ENCODE measurements at regions not wholly inside any gene's neighbourhood (a gene's known extent, or its start where the extent isn't known, plus 50 kb on each side); places are given as distances from the start of the nearest gene placed in this dataset.

DNA sequence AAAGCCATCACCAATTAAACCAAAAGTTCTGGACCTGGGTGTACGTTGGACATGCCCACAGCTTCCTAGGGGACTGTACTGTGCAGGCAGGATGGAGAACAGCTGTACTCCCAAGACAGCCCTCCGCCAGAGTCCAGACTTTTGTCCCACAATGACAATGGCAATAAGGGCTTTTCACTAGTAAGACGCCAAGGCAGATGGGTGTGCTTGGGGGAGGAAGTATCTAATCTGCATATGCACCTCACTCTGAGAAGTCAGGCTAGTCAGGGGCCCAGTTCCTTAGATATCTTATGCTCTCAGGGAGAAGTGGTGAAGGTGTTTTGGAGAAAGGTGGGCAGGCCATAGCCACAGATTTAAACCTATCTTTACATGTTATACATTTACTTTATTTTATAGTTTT lies 85.1 kb upstream of the USP47 start:
- ATAC-seq = no peak
- no peak for DNase-seq

DNA sequence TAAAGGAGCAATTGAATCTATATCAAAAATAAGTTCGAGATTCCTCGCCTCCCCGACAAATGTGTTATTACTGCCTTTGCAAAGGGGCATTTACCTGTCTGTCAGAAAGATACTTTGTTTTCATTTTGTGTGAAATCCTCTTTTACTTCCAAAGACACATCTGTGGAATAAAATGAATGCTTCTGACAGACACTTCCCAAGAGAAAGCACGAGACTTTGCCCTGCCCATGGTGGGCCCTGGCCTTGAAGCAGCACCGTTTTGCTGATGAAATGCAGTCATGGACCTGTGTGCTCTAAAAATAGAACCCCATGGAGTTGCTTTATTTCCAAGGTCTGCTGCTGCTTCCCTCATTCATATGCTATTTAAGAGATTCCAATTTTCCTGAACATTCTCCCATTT lies 85.9 kb upstream of the USP47 start:
- DNase-seq = no peak
- no peak for ATAC-seq

DNA sequence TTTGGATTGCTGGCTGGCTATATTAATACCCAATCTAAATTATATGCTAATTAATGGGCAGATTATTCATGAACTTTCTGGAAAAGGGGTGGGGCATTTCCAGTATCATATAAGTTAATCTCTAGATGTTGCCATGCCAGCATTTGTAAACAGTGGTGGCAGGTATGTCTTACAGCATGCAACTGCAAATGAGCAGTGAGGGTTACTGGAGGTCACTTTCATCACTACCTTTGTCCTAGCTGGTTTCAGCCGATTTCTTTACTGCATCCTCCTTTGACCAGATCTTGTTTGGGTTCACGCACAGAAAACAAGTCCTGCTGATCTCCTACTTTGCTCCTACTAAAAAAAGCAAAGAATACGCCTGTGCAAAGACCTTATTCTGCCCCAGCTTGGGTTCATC lies 89.1 kb upstream of the USP47 start:
- no peak for ATAC-seq
- DNase-seq = no peak

DNA sequence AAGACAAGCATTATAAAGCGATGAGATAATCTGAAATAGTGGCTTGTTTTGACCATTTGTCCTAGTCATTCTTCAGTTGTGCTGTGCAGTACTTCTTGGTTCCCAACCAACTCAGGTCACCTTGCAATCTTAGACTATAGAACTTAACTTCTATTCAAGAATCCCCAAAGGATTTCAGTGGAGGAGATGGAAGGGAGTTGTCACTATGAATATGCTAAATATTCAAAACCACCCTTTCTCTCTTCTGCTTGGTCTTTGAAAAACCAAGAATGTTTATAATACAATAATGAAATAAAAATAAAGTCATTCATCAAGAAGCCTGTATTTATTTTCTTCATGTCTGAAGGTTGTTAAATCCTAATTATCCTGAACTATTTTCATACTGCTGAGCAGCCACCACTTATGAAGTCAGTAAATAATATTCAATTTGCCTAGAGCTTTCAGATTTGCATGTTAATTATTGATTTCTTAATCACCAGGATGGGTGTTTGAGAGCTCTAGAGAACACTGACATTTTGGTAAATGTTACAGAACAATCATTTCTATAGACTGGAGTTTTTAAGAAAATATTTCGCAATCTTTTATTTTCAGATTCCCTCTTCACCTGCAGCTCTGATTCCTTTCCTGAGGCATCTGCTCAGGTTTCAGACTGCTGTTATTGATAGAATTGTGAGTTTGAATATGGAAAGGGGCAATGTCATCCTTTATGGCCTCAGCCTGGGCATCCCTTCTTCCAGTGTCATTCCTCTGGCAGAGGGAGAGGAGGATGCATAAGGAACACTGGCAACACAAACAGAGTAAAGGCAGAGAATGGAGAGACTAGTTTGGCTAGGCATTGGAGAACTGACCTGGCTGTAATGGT lies 91.5 kb upstream of the USP47 start:
- no peak for DNase-seq
- no peak for ATAC-seq

DNA sequence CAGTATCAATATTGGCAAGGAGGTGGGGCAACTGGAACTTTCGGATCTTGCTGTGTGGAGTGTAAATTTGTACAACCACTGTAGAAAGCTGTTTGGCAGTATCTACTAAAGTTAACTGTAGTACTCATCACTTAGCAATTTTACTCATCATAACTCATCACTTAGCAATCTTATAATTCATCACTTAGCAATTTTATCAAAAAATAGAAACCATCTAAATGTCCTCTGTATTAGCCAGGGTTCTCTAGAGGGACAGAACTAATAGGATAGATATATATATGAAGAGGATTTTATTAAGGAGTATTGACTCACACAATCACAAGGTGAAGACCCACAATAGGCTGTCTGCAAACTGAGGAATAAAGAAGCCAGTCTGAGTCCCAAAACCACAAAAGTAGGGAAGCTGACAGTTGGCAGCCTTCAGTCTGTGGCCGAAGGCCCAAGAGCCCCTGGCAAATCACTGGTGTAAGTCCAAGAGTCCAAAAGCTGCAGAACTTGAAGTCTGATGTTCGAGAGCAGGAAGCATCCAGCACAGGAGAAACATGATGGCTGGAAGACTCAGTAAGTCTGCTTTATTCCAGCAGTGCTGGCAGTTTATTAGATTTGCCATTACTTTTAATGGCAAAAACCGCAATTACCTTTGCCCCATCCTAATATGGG lies 92.9 kb upstream of the USP47 start:
- DNase-seq (no peak), ATAC-seq (no peak)

DNA sequence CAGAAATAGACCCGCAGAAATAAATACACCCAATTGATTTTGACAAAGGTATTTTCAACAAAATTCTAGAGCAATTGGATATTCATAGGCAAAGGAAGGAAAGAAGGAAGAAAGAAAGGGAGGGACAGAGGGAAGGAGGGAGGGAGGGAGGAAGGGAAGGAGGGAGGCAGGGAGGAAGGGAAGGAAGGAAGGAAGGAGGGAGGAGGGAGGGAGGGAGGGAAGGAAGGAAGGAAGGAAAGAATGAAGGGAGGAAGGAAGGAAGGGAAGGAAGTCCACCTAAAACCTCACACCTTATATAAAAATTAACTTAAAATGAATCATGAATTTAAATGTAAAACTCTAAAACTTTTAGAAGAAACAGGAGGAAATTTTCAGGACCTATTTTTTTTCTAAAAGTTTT lies 94.2 kb upstream of the USP47 start:
- DNase-seq (no peak), ATAC-seq (no peak)

DNA sequence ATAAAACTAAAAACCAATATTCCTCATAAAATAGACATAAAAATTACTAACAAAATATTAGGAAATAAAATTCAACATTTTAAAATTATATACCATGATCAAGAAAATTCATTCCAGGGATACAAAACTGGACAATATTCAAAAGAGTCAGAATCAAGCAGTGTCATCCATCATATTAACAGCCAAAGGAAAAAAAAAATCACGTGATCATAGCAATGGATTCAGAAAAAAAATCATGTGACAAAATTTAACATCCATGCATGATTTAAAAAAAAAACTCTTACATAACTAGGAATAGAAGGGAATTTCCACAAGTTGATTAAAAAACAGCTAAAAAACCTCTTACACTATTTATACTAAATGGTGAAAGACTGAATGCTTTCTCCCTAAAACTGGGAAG lies 95.3 kb upstream of the USP47 start:
- DNase-seq (no peak), ATAC-seq (no peak)

DNA sequence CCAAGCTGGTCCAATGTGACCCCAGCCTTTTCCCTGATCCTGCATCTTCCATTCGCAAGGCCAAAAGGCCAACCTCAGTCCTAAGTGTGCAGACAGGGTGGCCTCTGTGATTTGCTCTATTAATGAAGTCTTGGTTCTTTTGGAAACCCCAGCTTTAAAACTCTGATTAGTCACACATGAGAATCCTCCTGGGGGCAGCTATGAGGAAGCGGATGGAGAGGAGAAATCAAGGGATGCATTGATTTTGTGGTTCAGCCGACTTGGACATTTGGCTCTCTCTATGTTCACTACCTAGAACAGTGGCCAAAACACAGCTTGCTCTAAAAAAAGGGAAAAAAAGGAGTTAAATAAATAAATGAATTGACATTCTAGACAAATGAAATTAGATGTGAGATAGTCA lies 98.6 kb upstream of the USP47 start:
- no peak for DNase-seq
- no peak for ATAC-seq

DNA sequence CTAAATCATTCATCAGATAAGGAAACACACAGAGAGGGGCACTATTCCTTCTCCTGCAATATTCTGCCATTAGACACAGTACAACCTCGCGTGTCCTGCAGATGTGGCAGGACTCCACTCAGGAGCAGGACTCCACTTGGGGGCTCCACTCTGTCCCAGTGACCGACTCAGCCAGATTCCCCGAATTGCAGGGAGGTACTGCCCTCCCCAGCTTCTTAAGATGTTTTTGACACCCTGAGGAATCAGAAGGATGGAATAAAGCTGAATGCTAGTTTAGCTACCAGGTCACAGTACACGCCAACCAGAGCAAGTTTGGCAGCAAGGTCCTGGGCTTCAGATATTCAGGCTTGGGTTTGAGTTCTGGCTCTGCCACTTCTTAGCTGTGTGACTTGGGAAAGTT lies 99.3 kb upstream of the USP47 start:
- ATAC-seq (no peak), DNase-seq (no peak)

DNA sequence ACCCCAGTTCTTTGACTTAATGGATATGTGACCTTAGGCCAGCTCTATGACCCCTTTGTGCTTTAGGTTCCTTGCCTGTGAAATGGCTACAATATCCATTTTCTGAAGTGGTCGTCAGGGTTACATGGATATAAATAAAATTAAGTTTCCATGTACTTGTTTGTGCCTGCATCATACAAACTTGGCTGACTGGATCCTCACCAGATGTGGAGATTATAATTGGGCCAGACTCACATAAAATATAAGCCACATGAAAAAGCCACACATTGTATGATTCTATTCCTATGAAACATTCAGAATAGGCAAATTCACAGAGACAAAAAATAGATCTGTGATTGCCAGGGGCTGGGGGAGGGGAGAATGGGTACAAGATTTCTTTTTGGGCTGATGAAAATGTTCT lies 100.9 kb upstream of the USP47 start:
- ATAC-seq (no peak), DNase-seq (no peak)

DNA sequence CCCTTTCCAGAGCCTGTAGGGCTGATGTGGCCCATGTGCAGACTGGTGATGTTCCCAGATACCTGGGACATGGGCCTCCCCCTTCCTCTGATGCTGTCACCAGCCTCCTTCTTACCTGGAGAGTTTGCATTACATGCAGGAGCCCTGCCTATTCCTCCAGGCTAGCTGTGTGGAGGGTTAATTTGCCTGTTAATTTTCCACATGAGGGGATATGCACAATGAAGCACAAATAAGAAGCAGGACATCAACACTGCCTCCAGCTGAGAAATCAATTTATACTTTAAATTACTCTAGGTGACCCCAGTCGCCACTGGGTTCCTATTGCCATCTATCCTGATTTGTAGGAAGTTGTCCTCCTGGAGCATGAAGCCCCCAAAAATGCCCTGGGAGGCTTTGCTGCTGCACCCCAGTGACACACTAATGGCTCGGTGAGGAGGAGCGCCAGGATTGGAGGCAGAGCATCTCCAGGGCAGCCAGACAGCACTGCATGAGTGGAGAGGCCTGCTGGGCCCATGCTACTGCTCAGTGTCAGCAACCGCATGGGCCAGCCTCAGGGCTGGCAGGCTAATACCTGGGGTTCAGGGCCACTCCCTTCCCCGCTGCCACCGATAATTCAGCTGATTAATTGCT lies 101.6 kb upstream of the USP47 start:
- no peak for DNase-seq
- no peak for ATAC-seq

DNA sequence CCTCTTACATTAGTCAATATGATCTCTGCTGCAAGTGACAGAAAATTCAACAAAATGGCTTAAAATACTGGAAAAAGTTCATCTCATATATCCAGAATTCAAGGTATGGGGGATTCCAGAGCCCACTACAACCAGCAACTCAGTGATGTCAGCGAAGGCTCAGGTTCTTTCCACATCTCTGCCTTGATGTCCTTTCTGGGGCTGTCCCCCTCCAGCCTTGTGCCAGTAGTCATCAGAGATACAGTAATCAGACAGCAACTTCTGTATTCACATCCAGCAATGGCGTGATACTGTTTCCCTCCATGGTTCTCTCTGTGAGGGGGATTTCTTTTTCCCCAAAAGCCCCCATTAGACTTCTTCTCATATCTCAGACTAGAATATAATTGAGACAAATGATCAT lies 103.4 kb upstream of the USP47 start:
- ATAC-seq (no peak), DNase-seq (no peak)

DNA sequence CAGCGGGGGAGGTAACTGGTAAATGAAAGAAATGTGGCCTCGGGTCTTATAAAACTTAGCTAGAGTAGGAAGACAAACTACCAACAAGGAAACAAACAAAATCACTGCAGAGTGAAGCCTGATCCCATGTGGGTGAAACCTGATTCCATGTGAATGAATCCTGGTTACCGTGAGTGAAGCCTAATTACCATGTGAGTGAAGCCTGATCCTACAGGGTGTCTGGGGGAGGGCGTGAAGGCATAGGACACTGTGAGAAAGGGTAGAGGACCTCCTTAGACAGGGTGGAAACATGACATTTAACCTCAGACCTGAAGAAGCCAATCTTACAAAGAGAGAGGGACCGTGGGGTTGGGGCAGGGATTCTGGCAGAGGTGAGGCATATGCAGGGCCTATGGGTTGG lies 106.2 kb upstream of the USP47 start:
- ATAC-seq (no peak), DNase-seq (no peak)

DNA sequence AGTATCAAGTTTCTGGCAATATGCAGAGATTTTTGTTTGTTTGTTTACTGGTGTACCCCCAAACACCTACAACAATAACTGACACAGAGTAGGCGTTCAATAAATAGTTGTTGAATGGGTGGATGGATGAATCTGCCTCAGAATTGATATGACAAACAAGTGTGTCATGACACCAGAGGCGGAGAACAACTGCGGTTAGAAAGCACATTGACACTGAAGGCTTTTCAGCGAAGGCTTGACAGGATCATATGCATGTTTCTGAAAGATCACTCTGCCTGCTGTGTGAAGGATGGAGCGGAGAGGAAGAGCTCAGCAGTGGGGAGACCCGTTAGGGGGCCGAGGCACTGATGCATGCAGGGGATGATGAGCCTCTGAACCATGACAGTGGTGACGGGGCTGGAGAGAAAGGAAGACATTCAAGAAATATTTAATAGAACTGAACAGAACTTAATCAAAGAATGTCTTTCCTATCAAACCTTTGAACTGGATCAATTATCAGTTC lies 108.5 kb upstream of the USP47 start:
- DNase-seq = no peak
- ATAC-seq = no peak

DNA sequence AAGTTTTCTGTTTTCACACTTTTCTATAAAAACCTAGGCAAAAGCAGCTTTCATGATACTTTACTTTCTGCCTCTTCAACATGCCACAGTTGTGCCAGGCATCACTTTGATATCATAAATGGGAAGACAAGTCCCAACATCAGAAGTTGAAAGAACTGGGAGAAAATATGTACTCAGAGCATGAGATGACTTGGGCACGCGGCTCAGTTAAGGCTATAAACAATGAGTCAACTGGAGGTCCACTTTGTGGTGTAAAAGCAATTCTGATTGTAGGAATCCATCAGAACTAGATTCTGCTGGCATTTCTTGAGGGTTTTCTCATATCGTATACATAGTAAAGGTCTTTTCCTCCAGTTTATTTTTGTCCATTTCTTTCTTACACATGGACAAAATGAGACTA lies 109.7 kb upstream of the USP47 start:
- ATAC-seq (no peak), DNase-seq (no peak)

DNA sequence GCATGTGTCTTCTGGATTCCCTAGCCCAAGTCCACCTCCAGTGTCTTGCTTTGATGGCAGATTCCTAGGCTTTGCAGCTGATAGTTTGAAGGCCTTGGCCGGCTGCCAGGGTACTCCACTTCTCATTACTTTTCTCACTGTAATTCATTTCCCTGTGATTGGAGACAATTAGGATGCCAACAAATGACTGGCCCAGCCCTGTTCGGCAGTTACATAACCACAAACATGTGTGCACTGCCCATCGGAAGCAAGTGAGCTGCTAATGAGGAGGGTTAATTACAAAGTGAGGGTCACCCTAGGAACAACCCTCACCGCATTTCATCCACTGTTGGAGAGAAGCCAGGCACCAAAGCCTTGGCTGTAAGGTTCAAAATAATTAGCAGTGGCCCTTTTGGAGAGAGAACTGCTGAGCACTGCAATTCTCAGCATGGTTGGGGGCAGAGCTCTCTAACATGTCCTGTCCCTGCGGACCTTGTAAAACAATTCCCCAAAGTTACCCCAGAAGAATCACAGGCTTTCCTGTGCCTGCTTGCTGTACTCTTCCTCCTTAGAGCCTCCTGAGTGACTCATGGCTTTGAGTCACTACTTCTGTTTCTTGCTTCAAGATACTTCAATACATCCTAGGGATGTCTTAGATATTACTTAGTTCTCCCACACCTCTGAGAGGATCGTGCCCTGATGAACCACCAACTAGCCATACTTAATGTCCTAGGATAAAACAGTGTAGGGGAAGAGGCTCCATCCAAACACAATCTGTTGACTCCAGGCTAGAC lies 109.7 kb upstream of the GALNT18 start:
- no peak for DNase-seq
- ATAC-seq = no peak

DNA sequence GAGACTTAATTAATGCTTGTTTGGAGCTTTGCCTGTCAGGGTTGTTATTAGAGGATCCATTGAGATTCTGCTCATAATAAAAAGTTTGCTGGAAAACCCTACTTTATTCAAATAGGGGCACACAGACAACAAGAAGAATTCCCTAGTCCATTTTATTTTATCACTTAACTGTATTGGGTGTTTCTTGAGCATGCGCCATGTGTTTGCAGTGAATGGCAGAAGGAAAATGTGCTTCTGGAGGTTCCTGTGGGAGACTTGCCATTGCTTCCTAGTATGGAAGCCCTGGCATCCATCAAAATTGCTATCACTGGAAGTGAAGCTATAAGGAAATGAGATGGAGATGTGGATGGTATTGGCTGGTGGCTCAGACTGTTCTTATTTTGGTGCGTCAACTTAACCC lies 106.6 kb upstream of the GALNT18 start:
- ATAC-seq (no peak), DNase-seq (no peak)

DNA sequence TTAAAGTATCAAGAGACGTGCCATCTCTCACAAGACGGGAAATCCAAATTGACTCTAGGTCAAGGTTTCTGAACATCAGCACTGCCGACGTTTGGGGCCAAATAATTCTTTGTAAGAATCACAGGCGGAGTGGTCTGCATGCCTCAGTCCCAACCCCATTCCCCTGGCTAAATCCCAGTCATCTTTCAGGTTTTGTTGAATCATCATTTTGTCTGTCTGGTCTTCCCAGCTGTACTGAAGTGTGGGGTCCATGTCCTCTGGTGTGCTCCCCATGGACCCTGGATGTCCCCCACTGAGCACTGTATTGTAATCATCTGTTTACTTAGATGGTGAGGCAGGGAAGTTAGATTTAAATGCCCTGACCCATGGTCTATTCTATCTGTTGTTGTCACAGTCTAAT lies 103.6 kb upstream of the GALNT18 start:
- ATAC-seq (no peak), DNase-seq (no peak)

DNA sequence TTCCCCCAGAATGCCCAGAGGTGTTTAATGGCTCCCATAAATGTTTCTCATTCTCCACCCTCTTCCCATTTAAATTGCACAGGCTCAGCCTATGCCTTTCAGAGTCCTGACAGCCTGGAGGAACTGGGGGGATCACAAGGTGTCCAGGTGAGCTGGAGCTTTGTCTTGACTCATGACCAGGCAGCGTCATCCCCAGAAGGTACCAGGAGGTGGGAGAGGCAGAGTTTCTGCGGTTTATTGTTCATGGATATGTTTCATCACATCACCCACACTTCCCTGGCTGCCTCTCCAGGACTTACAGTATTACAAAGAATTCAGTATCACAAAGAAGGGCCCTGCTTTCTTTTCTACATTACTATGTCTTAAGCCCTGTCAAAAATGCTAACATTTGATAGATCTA lies 103.2 kb upstream of the GALNT18 start:
- DNase-seq (no peak), ATAC-seq (no peak)

DNA sequence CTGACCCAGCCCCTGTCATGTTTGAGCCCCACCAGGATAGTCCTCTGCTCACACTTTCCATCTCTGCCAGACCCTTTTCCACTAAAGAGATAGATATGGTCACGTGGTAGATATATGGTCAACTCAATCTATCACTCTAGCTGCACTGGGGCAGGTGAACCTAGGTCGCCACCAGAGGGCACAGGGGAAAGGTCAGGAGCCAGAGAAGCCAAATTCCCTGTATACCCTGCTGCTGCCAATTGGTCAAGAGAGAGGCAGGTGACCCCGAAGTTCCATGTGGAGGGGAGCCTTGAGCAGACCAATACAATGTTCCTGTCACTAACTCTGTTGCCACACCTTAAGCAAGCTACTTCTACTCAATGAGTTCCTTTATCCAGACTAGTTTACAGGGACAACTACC lies 101.1 kb upstream of the GALNT18 start:
- DNase-seq = no peak
- no peak for ATAC-seq

DNA sequence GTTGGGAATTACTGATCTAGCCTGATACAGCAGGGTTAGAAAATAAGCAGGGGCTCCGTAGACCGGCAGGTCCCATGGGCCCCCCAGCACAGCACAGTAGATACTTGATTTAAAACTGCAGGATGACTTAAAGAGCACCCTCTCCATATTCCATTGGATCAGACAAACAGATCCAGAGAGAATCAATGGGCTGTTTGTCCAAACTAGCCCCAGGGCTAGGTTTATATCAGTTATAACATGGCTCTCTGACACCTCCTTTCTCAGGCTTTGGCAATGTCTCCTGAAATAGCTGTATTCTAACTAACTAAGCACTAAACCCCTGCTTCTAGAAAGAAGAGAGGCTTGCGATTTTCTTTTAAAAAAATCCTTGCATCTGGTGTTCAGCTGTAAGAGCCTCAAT lies 100.4 kb upstream of the GALNT18 start:
- ATAC-seq = no peak
- no peak for DNase-seq

DNA sequence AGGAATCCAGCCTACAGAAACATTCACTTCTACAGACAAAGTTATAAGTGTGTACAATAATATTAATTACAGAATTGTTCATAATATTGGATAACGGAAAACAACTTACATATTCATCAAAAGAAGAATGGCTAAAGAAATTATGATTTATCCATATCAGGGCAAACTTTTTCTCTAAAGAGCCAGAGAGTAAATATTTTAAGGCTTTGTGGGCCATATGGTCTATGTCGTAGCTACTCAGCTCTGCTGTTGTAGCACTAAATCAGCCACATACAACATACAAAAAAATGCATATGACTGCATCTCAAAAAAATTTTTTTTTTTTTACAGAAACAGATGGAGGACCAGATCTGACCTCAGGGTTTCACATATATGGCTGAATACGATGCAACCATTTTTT lies 96.7 kb upstream of the GALNT18 start:
- ATAC-seq (no peak), DNase-seq (no peak)
